AG09309 (cell line): ENCODE measurements at regions not wholly inside any gene's neighbourhood (a gene's known extent, or its start where the extent isn't known, plus 50 kb on each side); places are given as distances from the start of the nearest gene placed in this dataset.

Experiments used
- DNase-seq: peaks from one replicate; pipeline ENCODE4 v3.0.0-alpha.2; 2010; ENCODE audit warnings: low read depth
- H3K4me3 ChIP-seq: 2 replicates; pipeline ENCODE4 v1.5.1; 2011; ENCODE audit warnings: mild to moderate bottlenecking, low read depth, low read length, moderate library complexity; ENCODE audit not compliant: control insufficient read depth
- TF ChIP-seq, protein P1 (sequence below): IDR thresholded peaks from 2 replicates; pipeline ENCODE4 v1.5.1; 2011; ENCODE audit warnings: mild to moderate bottlenecking, low read depth, low read length, inconsistent platforms; ENCODE audit not compliant: insufficient read depth, control insufficient read depth; ENCODE audit errors: missing control alignments

GRCh38 chr3:150210461-150211110, 197.5 kb upstream of the TSC22D2 start:
- DNase-seq: no peak
- no peak overlapping the region for H3K4me3 ChIP-seq
- TF ChIP-seq, protein P1, sequence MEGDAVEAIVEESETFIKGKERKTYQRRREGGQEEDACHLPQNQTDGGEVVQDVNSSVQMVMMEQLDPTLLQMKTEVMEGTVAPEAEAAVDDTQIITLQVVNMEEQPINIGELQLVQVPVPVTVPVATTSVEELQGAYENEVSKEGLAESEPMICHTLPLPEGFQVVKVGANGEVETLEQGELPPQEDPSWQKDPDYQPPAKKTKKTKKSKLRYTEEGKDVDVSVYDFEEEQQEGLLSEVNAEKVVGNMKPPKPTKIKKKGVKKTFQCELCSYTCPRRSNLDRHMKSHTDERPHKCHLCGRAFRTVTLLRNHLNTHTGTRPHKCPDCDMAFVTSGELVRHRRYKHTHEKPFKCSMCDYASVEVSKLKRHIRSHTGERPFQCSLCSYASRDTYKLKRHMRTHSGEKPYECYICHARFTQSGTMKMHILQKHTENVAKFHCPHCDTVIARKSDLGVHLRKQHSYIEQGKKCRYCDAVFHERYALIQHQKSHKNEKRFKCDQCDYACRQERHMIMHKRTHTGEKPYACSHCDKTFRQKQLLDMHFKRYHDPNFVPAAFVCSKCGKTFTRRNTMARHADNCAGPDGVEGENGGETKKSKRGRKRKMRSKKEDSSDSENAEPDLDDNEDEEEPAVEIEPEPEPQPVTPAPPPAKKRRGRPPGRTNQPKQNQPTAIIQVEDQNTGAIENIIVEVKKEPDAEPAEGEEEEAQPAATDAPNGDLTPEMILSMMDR: no peak

DNA sequence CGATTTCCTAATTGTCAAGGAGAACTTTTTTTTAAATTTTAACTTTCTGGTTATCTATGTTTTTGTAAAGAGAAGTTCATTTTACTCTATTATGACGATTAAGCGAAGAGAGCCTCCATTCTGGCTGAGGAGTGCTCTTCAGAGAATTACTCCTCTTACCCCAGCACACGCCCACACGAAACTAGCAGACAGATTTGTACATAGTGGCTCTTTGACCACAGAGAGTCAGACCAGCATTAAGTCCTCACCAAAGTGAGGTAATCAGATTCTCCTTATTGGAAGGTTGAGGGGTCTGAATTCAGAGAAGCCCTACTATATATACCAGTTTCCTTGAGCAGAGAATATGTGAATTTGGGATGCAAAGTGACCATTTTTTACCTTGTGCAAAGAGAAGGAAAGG, 204.8 kb upstream of the TSC22D2 start:
- no peak overlapping the region for H3K4me3 ChIP-seq
- no peak for DNase-seq
- TF ChIP-seq, protein P1: no peak

DNA sequence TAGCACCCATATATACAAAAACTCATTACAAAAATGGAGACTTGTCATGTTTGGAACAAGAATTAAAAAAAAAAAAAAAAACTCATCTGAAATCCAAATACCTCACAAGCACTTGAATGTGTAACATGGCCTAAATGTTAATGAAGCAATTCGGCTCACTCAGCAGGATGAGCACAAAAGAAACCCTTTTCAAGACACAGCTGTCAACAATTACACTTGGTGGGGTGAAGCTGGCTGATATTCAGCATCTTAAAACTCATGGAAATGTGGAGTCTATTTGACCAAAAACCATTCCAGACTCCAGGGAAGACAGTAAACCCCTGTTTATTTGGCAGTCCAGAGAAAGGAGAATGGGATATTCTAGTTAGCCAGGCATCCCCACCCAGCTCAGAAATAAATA, 205.4 kb upstream of the TSC22D2 start:
- no peak for DNase-seq
- TF ChIP-seq, protein P1: no peak
- H3K4me3 ChIP-seq: no peak overlapping the region

- DNase-seq: no peak
- TF ChIP-seq, protein P1: no peak
- H3K4me3 ChIP-seq: no peak overlapping the region
These were observed 213.1 kb upstream of the TSC22D2 start for GRCh38 chr3:150194957-150195356.

DNA sequence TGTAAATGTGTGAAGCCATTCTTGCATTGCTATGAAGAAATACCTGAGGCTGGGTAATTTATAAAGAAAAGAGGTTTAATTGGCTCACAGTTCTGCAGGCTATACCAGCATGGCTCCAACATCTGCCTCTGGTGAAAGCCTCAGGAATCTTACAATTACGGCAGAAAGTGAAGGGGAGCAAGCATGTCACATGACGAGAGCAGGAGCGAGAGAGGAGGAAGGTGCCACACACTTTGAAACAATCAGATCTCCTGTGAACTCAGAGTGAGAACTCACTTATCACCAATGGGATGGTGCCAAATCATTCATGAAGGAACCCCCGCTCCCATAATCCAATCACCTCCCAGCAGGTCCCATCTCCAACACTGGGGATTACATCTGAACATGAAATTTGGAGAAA, 213.6 kb upstream of the TSC22D2 start:
- no peak for DNase-seq
- H3K4me3 ChIP-seq: no peak overlapping the region

GRCh38 chr3:150184426-150185071, 213.9 kb upstream of the PFN2 start:
- H3K4me3 ChIP-seq: no peak overlapping the region
- no peak for DNase-seq
- TF ChIP-seq, protein P1: no peak

More for the DNA sequence above, 213.6 kb upstream of the TSC22D2 start:
- TF ChIP-seq, protein P1: no peak
